Endothelial cell of umbilical vein (primary cell): ENCODE measurements at regions not wholly inside any gene's neighbourhood (a gene's known extent, or its start where the extent isn't known, plus 50 kb on each side); places are given as distances from the start of the nearest gene placed in this dataset.

Source experiments
- BruUV-seq: library from RNA; stranded (reverse); fragments of 400-500 nt; replicated peaks from 2 replicates; lab custom pipeline; 2021; lab: Mats Ljungman, UMichigan
- CTCF ChIA-PET: fragments of 300-600, 350-600 bp; sonication (Branson Sonifier 250); formaldehyde crosslinking; loops from one replicate; lab custom pipeline; 2021; ENCODE audit warnings: antibody characterized with exemption, inconsistent platforms; lab: Charles Lee
- POLR2A ChIA-PET: fragments of 300-600, 350-600 bp; sonication (Branson Sonifier 250); formaldehyde crosslinking; loops from one replicate; lab custom pipeline; 2021; ENCODE audit warnings: antibody characterized with exemption, inconsistent platforms; lab: Charles Lee
- DNase-seq: peaks from one replicate; pipeline ENCODE4 v3.0.0-alpha.2; 2011; ENCODE audit warnings: low read depth, low spot score
- FAIRE-seq: peaks from 2 replicates; lab custom pipeline; 2011; peaks lifted over from hg19 to GRCh38; lab: Jason Lieb, UNC
- H2AFZ ChIP-seq: 2 replicates; pipeline ENCODE4 v1.6.0; 2012; ENCODE audit warnings: low read depth, low read length, control low read depth, inconsistent platforms
- H3K27ac ChIP-seq: 2 replicates; pipeline ENCODE4 v1.5.1; 2011; ENCODE audit warnings: low read depth, mild to moderate bottlenecking, control low read depth, low read length, moderate library complexity; ENCODE audit not compliant: insufficient read depth
- H3K27me3 ChIP-seq, 2 experiments: 2 replicates each; pipeline versions ENCODE4 v1.6.0 to v1.6.1; 2011; ENCODE audit warnings: low read length in 2 of 2, mixed read lengths in 1 of 2; ENCODE audit not compliant: control insufficient read depth in 2 of 2, insufficient read depth in 2 of 2
- H3K36me3 ChIP-seq, 2 experiments: 2 replicates in 1 of 2; 3 replicates in 1 of 2; pipeline ENCODE4 v1.5.1; 2011; ENCODE audit warnings: low read length in 2 of 2, mild to moderate bottlenecking in 1 of 2, moderate library complexity in 1 of 2; ENCODE audit not compliant: control insufficient read depth in 2 of 2, insufficient read depth in 2 of 2; ENCODE audit errors: extremely low read depth in 1 of 2
- H3K4me1 ChIP-seq: 3 replicates; pipeline ENCODE4 v1.5.1; 2011; ENCODE audit warnings: mild to moderate bottlenecking, low read length; ENCODE audit not compliant: control insufficient read depth, insufficient read depth; ENCODE audit errors: extremely low read depth
- H3K4me2 ChIP-seq: 2 replicates; pipeline ENCODE4 v1.6.1; 2011; ENCODE audit warnings: low read length, control low read depth, mixed read lengths; ENCODE audit not compliant: insufficient read depth
- H3K4me3 ChIP-seq, 3 experiments: fragments of 200-600 bp in 1 of 3; sonication (generic), shearing (Covaris generic) in 1 of 3; replicated peaks in 1 of 3; 2 replicates each; pipeline ENCODE4 v1.5.1; 2011 to 2016; ENCODE audit warnings: control low read depth in 3 of 3, low read length in 3 of 3, mild to moderate bottlenecking in 2 of 3, inconsistent platforms in 1 of 3, low read depth in 1 of 3, moderate library complexity in 1 of 3; ENCODE audit not compliant: insufficient read depth in 1 of 3
- H3K79me2 ChIP-seq: 2 replicates; pipeline ENCODE4 v1.6.0; 2012; ENCODE audit warnings: low read length, inconsistent platforms; ENCODE audit not compliant: control insufficient read depth, insufficient read depth
- H3K9ac ChIP-seq: replicated peaks from 2 replicates; pipeline ENCODE3; 2011; ENCODE audit warnings: low read length, control low read depth; ENCODE audit not compliant: insufficient read depth; ENCODE audit errors: extremely low read depth
- H3K9me1 ChIP-seq: replicated peaks from 3 replicates; pipeline ENCODE4 v1.6.0; 2011; ENCODE audit warnings: mild to moderate bottlenecking, low read length; ENCODE audit not compliant: control insufficient read depth, insufficient read depth; ENCODE audit errors: extremely low read depth
- H3K9me3 ChIP-seq: replicated peaks from 2 replicates; pipeline ENCODE4 v1.5.1; 2012; ENCODE audit warnings: low read length, inconsistent platforms; ENCODE audit not compliant: control insufficient read depth, insufficient read depth
- H4K20me1 ChIP-seq: replicated peaks from 2 replicates; pipeline ENCODE3; 2011; ENCODE audit warnings: mild to moderate bottlenecking, low read length; ENCODE audit not compliant: control insufficient read depth, insufficient read depth; ENCODE audit errors: extremely low read depth
- CTCF ChIP-seq, 2 donors: IDR thresholded peaks; 1 replicate in 1 of 2; 2 replicates in 1 of 2; pipeline ENCODE4 v1.5.1; 2011; ENCODE audit warnings: low read length in 2 of 2, mild to moderate bottlenecking in 2 of 2, moderate library complexity in 2 of 2, control low read depth in 1 of 2, inconsistent platforms in 1 of 2, low read depth in 1 of 2; ENCODE audit not compliant: insufficient read depth in 1 of 2; ENCODE audit errors: extremely low read depth in 1 of 2
- FOS ChIP-seq: IDR thresholded peaks from 2 replicates; pipeline ENCODE4 v1.6.1; 2011; ENCODE audit warnings: mild to moderate bottlenecking, low read length, moderate library complexity, borderline replicate concordance; ENCODE audit not compliant: insufficient read depth
- JUN ChIP-seq: IDR thresholded peaks from 2 replicates; pipeline ENCODE4 v1.6.1; 2011; ENCODE audit warnings: borderline replicate concordance, low read depth; ENCODE audit not compliant: insufficient read length, insufficient read depth
- MAX ChIP-seq: IDR thresholded peaks from 2 replicates; pipeline ENCODE4 v1.6.1; 2011; ENCODE audit not compliant: insufficient read depth, insufficient read length
- POLR2AphosphoS5 ChIP-seq: IDR thresholded peaks from 2 replicates; pipeline ENCODE4 v1.6.1; 2012; ENCODE audit warnings: low read depth, mild to moderate bottlenecking, control low read depth, low read length, moderate library complexity; ENCODE audit not compliant: insufficient read depth
- dilution Hi-C: fragments of 300-500 bp; cut with MboI; formaldehyde crosslinking; loops from one replicate; pipeline ENCODE4 v1.15.0; 2019; ENCODE audit warnings: low sequenced_read_pairs; ENCODE audit not compliant: extremely low pct_ligation_motif_present
- intact Hi-C: fragments of 100-400 bp; cut with micrococcal nuclease; formaldehyde crosslinking; loops from one replicate; pipeline ENCODE4 v1.10.0; 2022

GRCh38 chr1:215360758-215361157 lies 206.3 kb upstream of the KCTD3 start:
- CTCF ChIA-PET = interaction anchor here (1.4 kb wide), 1 partner anchor 179 kb away, joined by 4 read pairs; no protein-coding TSS in a partner anchor
- POLR2A ChIA-PET = no interaction called here

GRCh38 chr1:215375381-215375780 lies 191.7 kb upstream of the KCTD3 start:
- Histone ChIP-seq H3K4me2 (no peak overlapping the region), H3K4me1 (no peaks in the 10 kb centered on the region), H3K4me3 (no peak overlapping the region), H3K9ac (no peak overlapping the region), H2AFZ (no peak overlapping the region), H3K27me3 (no peaks in the 10 kb centered on the region), H3K9me1 (no peaks in the 10 kb centered on the region), H3K9me3 (no peaks in the 10 kb centered on the region), H3K27ac (no peak overlapping the region), H4K20me1 (no peaks in the 10 kb centered on the region), H3K36me3 (no peaks in the 10 kb centered on the region), H3K79me2 (no peaks in the 10 kb centered on the region)
- POLR2A ChIA-PET = no interaction called here
- BruUV-seq = no TSS peak
- TF ChIP-seq FOS (no peak), MAX (no peak), CTCF (IDR thresholded peaks at IDR 0.05; ENCODE audit: extremely low read depth in 1 of 2, insufficient read depth in 1 of 2, low read depth in 1 of 2, low read length in 2 of 2) (no peak), POLR2AphosphoS5 (no peak)
- DNase-seq = no peak
- FAIRE-seq = no peak
- dilution Hi-C loops (no loop called here), intact Hi-C loops (no loop called here)
- CTCF ChIA-PET = no interaction called here

More at GRCh38 chr1:215360758-215361157, 206.3 kb upstream of the KCTD3 start:
- dilution Hi-C loops (no loop called here), intact Hi-C loops (no loop called here)
- Histone ChIP-seq H3K36me3 (no peaks in the 10 kb centered on the region), H3K4me1 (no peaks in the 10 kb centered on the region), H3K9ac (no peak overlapping the region), H3K4me2 (no peak overlapping the region), H3K4me3 (no peak overlapping the region), H4K20me1 (no peaks in the 10 kb centered on the region), H3K9me1 (no peaks in the 10 kb centered on the region), H2AFZ (no peak overlapping the region), H3K79me2 (no peaks in the 10 kb centered on the region), H3K9me3 (no peaks in the 10 kb centered on the region), H3K27ac (no peak overlapping the region), H3K27me3 (no peaks in the 10 kb centered on the region)
- DNase-seq (no peak), FAIRE-seq (no peak)
- BruUV-seq = no TSS peak
- TF ChIP-seq FOS (no peak), JUN (no peak), POLR2AphosphoS5 (no peak), MAX (no peak)
